ENCODE measurements at regions not wholly inside any gene's neighbourhood (a gene's known extent, or its start where the extent isn't known, plus 50 kb on each side); places are given as distances from the start of the nearest gene placed in this dataset.

DNA sequence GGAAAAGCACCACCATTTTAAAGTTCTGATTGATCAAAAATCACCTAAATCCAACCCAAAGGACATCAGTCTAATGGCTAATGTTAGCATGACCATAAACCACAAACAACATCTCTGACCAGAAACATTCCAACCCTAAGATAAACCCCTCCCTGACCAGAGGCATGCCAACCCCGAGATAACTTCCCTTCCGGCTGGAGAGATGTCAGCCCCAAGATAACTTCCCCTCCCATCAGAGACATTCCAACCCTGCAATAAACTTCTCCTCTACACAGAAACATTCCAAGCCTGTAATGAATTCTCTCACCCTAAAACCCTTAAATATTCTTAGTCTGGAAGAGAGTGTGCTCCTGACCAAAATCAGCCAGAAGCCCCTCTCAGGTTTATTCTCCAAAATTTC is 364.3 kb downstream of the KCNN2 start:
- TF ChIP-seq POLR2A (IDR thresholded peaks at IDR 0.05) = no peak
- TF ChIP-seq, protein P1, sequence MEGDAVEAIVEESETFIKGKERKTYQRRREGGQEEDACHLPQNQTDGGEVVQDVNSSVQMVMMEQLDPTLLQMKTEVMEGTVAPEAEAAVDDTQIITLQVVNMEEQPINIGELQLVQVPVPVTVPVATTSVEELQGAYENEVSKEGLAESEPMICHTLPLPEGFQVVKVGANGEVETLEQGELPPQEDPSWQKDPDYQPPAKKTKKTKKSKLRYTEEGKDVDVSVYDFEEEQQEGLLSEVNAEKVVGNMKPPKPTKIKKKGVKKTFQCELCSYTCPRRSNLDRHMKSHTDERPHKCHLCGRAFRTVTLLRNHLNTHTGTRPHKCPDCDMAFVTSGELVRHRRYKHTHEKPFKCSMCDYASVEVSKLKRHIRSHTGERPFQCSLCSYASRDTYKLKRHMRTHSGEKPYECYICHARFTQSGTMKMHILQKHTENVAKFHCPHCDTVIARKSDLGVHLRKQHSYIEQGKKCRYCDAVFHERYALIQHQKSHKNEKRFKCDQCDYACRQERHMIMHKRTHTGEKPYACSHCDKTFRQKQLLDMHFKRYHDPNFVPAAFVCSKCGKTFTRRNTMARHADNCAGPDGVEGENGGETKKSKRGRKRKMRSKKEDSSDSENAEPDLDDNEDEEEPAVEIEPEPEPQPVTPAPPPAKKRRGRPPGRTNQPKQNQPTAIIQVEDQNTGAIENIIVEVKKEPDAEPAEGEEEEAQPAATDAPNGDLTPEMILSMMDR (IDR thresholded peaks at IDR 0.05) = no peak
